ENCODE measurements at regions not wholly inside any gene's neighbourhood (a gene's known extent, or its start where the extent isn't known, plus 50 kb on each side); places are given as distances from the start of the nearest gene placed in this dataset.
"Not testable (repeated sequence)": the region's sequence is repeated elsewhere in the genome, so short reads cannot be mapped to it uniquely, and the experiment has no call there.

- DNase-seq (ENCODE audit: low spot score), result no peak
Measured at GRCh38 chr4:24368801-24369200, 215.6 kb downstream of the DHX15 start.

- DNase-seq (ENCODE audit: low spot score), result no peak
Measured at GRCh38 chr4:24364852-24365251, 219.5 kb downstream of the DHX15 start.

- DNase-seq (ENCODE audit: low spot score), result no peak
Measured at GRCh38 chr4:24364249-24364648, 220.1 kb downstream of the DHX15 start.

GRCh38 chr4:24363751-24364150 lies 220.6 kb downstream of the DHX15 start:
- DNase-seq (ENCODE audit: low spot score), result no peak

- DNase-seq (ENCODE audit: low spot score), result no peak
Measured at GRCh38 chr4:24352112-24352511, 232.2 kb downstream of the DHX15 start.

- DNase-seq (ENCODE audit: low spot score), result not testable (repeated sequence)
Measured at GRCh38 chr4:24349168-24349996, 235.0 kb downstream of the DHX15 start.

- DNase-seq (ENCODE audit: low spot score), result no peak
Measured at GRCh38 chr4:24339260-24339659, 245.1 kb downstream of the DHX15 start.

- no peak for DNase-seq (ENCODE audit: low spot score)
Measured at GRCh38 chr4:24337451-24338190, 246.7 kb downstream of the DHX15 start.

- DNase-seq (ENCODE audit: low spot score), result no peak
Measured at GRCh38 chr4:24335616-24336015, 248.7 kb downstream of the DHX15 start.

GRCh38 chr4:24334906-24335305 lies 249.4 kb downstream of the DHX15 start:
- DNase-seq (ENCODE audit: low spot score), result no peak

- DNase-seq (ENCODE audit: low spot score), result no peak
Measured at GRCh38 chr4:24330573-24330972, 253.8 kb downstream of the DHX15 start.

- DNase-seq (ENCODE audit: low spot score), result no peak
Measured at GRCh38 chr4:24330172-24330571, 254.2 kb downstream of the DHX15 start.

- DNase-seq (ENCODE audit: low spot score), result no peak
Measured at GRCh38 chr4:24328711-24329110, 255.6 kb downstream of the DHX15 start.

GRCh38 chr4:24328310-24328709 lies 256.0 kb downstream of the DHX15 start:
- no peak for DNase-seq (ENCODE audit: low spot score)

GRCh38 chr4:24322995-24323394 lies 261.4 kb downstream of the DHX15 start:
- DNase-seq (ENCODE audit: low spot score), result no peak

GRCh38 chr4:24322511-24322910 lies 261.8 kb downstream of the DHX15 start:
- no peak for DNase-seq (ENCODE audit: low spot score)

- DNase-seq (ENCODE audit: low spot score), result no peak
Measured at GRCh38 chr4:24321616-24322015, 262.7 kb downstream of the DHX15 start.

GRCh38 chr4:24321131-24321530 lies 263.2 kb downstream of the DHX15 start:
- no peak for DNase-seq (ENCODE audit: low spot score)

- DNase-seq (ENCODE audit: low spot score), result no peak
Measured at GRCh38 chr4:24319387-24319786, 265.0 kb downstream of the DHX15 start.

- no peak for DNase-seq (ENCODE audit: low spot score)
Measured at GRCh38 chr4:24315056-24315455, 269.3 kb downstream of the DHX15 start.

- no peak for DNase-seq (ENCODE audit: low spot score)
Measured at GRCh38 chr4:24312261-24312913, 272.0 kb downstream of the DHX15 start.

- DNase-seq (ENCODE audit: low spot score), result no peak
Measured at GRCh38 chr4:24303926-24304325, 280.4 kb downstream of the DHX15 start.

GRCh38 chr4:24298911-24299310 lies 285.4 kb downstream of the DHX15 start:
- DNase-seq (ENCODE audit: low spot score), result no peak

Measured in D341Med (cell line).